ENCODE measurements at regions not wholly inside any gene's neighbourhood (a gene's known extent, or its start where the extent isn't known, plus 50 kb on each side); places are given as distances from the start of the nearest gene placed in this dataset.

GRCh38 chr20:24059174-24059573 is 70.6 kb upstream of the GGTLC1 start:
- no peak for TF ChIP-seq POLR2AphosphoS5 (IDR thresholded peaks at IDR 0.05)
- no peak for TF ChIP-seq CTCF (IDR thresholded peaks at IDR 0.05)

Measured in prostate gland (tissue), 2 donors.